GM12873 (cell line): ENCODE measurements at regions not wholly inside any gene's neighbourhood (a gene's known extent, or its start where the extent isn't known, plus 50 kb on each side); places are given as distances from the start of the nearest gene placed in this dataset.

Experiments used
- CTCF ChIP-seq: IDR thresholded peaks from 2 replicates; pipeline ENCODE4 v1.5.1; 2012; ENCODE audit warnings: low read depth, mild to moderate bottlenecking, moderate library complexity, low read length, control low read depth; ENCODE audit not compliant: insufficient read depth; ENCODE audit errors: missing control alignments

DNA sequence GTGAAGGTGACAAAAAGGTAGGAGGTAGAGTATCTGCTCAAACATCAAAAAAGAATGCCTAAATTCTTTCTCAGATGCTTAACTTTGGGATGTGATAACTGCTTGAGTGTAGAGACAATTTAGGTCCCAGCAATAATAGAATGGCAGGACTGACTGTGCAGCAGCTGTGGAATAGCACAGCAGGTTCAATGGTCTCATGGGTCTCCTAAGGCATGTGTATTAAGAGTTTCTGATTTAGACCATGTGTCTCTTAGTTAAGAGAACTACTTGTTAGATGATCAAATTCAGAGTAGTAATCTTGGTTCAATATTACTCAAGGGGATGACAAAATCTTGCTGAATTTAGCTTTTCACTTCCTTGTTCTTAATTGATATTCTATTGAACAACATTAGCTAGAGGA, 72.0 kb downstream of the ALX1 start:
- TF ChIP-seq CTCF = no peak

DNA sequence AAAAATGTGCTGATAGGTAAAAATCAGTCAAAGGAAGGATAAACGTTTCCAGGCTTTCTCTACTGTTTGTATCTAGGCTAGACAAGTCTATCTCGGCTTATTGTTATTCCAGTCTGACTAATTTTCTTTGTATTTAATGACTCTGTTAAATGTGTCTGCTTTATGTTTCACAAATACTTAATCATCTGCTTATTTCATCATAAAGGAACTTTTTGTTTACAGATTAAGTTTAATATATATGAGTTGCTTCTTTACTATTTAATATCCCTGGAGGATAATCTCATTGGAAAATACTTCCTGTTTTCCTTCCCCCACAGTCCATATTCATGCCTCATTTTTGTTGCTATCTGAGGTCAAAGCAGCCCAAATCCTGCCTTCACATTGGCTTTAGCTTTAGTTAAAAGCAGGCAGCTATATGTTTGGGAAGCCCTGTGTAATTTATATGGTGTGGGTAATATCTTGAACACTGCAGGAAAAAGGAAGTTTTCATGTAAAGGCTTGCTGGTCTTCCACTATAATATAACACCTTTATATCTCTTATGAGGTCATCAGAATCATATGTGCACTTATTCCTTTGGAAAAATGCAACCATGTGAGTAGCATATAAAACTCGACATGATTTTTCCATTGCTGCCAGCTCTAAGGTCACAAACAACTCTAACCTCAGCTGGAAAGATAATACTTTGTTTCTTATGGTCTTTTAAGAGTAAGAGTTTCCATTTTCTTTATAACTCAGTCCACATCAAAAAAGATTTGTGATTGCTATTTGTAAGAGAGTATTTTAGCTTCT, 76.8 kb downstream of the ALX1 start:
- TF ChIP-seq CTCF = no peak

DNA sequence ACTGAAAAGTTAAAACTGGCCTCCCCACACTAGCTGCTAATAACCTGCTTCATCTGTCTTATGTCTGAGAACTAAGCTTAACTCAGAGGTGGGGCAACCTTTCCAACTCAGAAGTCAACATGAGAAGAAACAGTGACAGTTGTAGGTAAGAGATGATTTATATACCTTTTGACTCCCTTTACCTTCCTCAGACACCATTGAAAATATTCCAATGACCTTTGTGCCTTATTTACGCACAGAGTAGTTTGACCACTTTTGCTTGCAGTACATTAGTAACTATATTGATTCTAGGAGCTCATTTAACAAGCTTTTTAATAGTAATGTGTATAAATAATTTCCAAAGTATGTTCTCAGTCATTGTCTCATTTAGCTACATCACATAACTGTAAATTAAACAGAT, 77.6 kb downstream of the ALX1 start:
- TF ChIP-seq CTCF = no peak

DNA sequence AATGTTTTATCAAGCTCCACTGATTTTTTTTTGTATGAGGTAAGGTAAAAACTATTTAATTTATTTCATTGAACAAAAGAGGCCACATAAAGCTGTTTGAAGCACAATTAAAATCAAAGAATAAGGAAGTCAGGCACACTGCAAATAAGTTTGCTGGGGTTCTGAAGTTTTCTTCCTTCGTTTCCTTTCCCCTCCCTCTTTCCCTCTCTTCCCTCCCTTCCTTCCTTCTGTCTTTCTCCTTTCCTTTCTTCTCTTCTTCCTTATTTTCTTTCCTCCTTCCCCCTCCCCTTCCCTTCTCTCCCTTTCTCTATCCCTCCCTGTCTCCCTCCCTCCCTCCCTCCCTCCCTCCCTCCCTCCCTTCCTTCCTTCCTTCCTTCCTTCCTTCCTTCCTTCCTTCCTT, 78.7 kb downstream of the ALX1 start:
- TF ChIP-seq CTCF = no peak

DNA sequence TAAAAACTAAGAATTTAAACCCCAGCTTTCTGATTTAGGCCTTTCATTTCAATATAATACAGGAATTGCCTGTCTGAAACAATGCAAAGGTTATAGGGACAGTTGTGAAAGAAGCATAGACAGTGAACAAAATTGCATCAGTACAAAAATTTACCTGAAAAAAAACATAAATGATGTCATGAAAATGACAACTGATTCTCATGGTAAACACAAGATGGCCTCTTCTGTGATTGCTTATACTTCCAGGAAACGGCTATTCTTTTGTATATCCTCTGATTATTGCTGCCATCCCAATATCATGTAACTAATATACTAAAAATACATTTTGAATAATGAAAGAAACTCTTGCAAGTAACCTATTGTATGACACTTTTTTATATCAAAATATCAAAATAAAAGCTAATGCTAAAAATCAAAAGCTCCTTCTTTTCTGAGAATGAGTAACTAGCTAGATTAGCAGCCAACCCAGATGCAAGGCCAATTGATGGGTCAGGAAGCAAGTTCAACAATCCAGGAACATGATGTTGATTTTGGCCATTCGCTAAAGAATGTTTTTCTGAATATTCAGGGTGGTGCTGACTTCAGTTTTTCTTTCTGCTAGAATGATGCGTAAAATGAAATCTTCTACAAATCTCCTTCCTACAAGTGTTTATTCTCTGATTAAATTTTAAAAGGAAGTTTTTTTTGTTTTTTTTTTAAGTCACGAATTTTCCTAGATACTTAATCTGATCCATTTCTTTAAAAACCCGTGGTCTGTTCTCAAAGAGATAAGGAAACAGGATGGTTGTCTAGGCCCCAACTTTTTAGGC, 83.6 kb downstream of the ALX1 start:
- no peak for TF ChIP-seq CTCF

- TF ChIP-seq CTCF = no peak
Observed at GRCh38 chr12:85367936-85368335, 87.9 kb downstream of the ALX1 start.

DNA sequence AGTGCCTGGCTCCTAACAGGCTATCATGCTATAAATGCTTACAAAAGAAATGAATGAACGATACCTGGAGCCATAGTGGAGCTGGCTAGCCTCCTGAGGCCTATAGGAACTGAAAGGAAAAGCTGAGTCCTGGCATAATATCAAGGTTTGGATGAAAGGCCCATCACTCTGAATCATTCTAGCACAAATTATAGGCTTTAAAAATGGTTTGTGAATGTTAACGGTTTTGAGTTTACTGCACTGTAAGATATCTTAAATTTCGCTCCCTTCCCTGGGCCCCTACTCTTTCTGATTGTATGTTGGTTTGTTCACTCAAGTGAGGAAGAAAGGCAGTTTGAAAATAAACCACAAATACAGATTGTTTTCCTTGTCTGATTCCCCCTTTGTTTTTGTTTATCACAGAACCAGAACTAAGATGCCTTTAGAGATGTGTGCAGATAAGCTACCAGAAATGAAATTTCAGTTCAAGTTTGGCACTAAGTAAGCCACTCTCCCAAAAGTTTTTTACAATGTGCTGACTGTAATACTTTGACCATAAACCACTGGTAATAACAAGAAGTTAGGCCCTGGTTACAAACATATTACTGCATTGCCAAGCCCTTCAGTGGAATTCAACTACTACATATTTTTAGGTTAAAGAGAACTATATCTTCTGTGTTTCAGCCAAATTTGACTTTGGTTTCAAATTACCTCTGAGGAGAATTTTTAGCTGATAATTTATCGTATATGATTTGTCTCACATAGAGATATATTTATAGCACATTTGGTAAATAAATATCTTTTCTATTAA, 89.5 kb downstream of the ALX1 start:
- no peak for TF ChIP-seq CTCF
